ENCODE measurements at regions not wholly inside any gene's neighbourhood (a gene's known extent, or its start where the extent isn't known, plus 50 kb on each side); places are given as distances from the start of the nearest gene placed in this dataset.

GRCh38 chr13:27372896-27373295, 51.5 kb upstream of the GTF3A start:
- intact Hi-C loops (cut with DNase I; ENCODE audit: low total_unique reads) = loop anchor here (5.0 kb wide), 1 partner anchor 454 kb away; no protein-coding TSS in a partner anchor
- Histone ChIP-seq H3K27ac (no peak overlapping the region), H3K36me3 (ENCODE audit: low read depth, missing control alignments) (no peaks in the 10 kb centered on the region), H3K27me3 (no peaks in the 10 kb centered on the region), H3K4me1 (peaks cover 3% of the 10 kb centered on the region), H3K4me3 (no peak overlapping the region), H3K9me3 (no peaks in the 10 kb centered on the region)
- TF ChIP-seq, protein P1, sequence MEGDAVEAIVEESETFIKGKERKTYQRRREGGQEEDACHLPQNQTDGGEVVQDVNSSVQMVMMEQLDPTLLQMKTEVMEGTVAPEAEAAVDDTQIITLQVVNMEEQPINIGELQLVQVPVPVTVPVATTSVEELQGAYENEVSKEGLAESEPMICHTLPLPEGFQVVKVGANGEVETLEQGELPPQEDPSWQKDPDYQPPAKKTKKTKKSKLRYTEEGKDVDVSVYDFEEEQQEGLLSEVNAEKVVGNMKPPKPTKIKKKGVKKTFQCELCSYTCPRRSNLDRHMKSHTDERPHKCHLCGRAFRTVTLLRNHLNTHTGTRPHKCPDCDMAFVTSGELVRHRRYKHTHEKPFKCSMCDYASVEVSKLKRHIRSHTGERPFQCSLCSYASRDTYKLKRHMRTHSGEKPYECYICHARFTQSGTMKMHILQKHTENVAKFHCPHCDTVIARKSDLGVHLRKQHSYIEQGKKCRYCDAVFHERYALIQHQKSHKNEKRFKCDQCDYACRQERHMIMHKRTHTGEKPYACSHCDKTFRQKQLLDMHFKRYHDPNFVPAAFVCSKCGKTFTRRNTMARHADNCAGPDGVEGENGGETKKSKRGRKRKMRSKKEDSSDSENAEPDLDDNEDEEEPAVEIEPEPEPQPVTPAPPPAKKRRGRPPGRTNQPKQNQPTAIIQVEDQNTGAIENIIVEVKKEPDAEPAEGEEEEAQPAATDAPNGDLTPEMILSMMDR (IDR thresholded peaks at IDR 0.05) = no peak
- no peak for TF ChIP-seq POLR2A (IDR thresholded peaks at IDR 0.05)
- DNase-seq = no peak
- 48 to 49% methylated on average over 11 of the region's 11 CpGs for whole genome bisulfite sequencing, 2 donors

GRCh38 chr13:27374126-27374613, 50.2 kb upstream of the GTF3A start:
- Histone ChIP-seq H3K4me3 (no peak overlapping the region), H3K27ac (no peak overlapping the region), H3K36me3 (ENCODE audit: low read depth, missing control alignments) (no peaks in the 10 kb centered on the region), H3K27me3 (no peaks in the 10 kb centered on the region), H3K9me3 (no peaks in the 10 kb centered on the region), H3K4me1 (peaks cover 6% of the 10 kb centered on the region)
- WGBS, 2 donors = 86% methylated on average over 10 of the region's 10 CpGs
- no peak for DNase-seq
- TF ChIP-seq POLR2A (IDR thresholded peaks at IDR 0.05) = no peak
- TF ChIP-seq, protein P1 (IDR thresholded peaks at IDR 0.05) = no peak
- intact Hi-C loops (cut with DNase I; ENCODE audit: low total_unique reads) = loop anchor here (5.0 kb wide), 1 partner anchor 453 kb away; no protein-coding TSS in a partner anchor

Small RNA genes lying in the stretch of these regions (small RNA-seq; reads per million reads assigned to genes)
- gene RNU6-70P = 0 reads per million in 2 donors
